Chondrocyte (in vitro differentiated cells): ENCODE measurements at regions not wholly inside any gene's neighbourhood (a gene's known extent, or its start where the extent isn't known, plus 50 kb on each side); places are given as distances from the start of the nearest gene placed in this dataset.

Experiments used
- DNase-seq: peaks from one replicate; pipeline ENCODE4 v3.0.0; 2021; ENCODE audit warnings: mixed read lengths, low spot score
- H3K27ac Mint-ChIP-seq: one replicate; pipeline ENCODE4 v1.8.0; 2021; ENCODE audit warnings: mild to moderate bottlenecking, moderate library complexity, mixed read lengths; ENCODE audit not compliant: unreplicated experiment
- H3K27me3 Mint-ChIP-seq: 2 replicates; pipeline ENCODE4 v1.8.0; 2021; ENCODE audit warnings: low read depth, mixed read lengths
- H3K36me3 Mint-ChIP-seq: 2 replicates; pipeline ENCODE4 v1.8.0; 2021; ENCODE audit warnings: low read depth, mixed read lengths
- H3K4me1 Mint-ChIP-seq: 2 replicates; pipeline ENCODE4 v1.8.0; 2021; ENCODE audit warnings: low read depth, mild to moderate bottlenecking, mixed read lengths
- H3K4me3 Mint-ChIP-seq: one replicate; pipeline ENCODE4 v1.8.0; 2021; ENCODE audit warnings: mild to moderate bottlenecking, moderate library complexity, mixed read lengths; ENCODE audit not compliant: unreplicated experiment
- H3K9me3 Mint-ChIP-seq: 2 replicates; pipeline ENCODE4 v1.8.0; 2021; ENCODE audit warnings: low read depth, mixed read lengths
- TF ChIP-seq, protein P1 (sequence below): fragments of 200-600 bp; sonication (generic); IDR thresholded peaks from 2 replicates; pipeline ENCODE4 v1.5.0; 2021; ENCODE audit warnings: antibody characterized with exemption, mild to moderate bottlenecking, moderate library complexity

GRCh38 chr4:184293552-184293951, 75.9 kb upstream of the ENPP6 start:
- Mint-ChIP-seq H3K4me1 (no peaks in the 10 kb centered on the region), H3K27ac (no peak overlapping the region), H3K4me3 (no peak overlapping the region), H3K27me3 (peaks cover 2% of the 10 kb centered on the region), H3K9me3 (no peaks in the 10 kb centered on the region), H3K36me3 (no peaks in the 10 kb centered on the region)
- no peak for DNase-seq
- TF ChIP-seq, protein P1, sequence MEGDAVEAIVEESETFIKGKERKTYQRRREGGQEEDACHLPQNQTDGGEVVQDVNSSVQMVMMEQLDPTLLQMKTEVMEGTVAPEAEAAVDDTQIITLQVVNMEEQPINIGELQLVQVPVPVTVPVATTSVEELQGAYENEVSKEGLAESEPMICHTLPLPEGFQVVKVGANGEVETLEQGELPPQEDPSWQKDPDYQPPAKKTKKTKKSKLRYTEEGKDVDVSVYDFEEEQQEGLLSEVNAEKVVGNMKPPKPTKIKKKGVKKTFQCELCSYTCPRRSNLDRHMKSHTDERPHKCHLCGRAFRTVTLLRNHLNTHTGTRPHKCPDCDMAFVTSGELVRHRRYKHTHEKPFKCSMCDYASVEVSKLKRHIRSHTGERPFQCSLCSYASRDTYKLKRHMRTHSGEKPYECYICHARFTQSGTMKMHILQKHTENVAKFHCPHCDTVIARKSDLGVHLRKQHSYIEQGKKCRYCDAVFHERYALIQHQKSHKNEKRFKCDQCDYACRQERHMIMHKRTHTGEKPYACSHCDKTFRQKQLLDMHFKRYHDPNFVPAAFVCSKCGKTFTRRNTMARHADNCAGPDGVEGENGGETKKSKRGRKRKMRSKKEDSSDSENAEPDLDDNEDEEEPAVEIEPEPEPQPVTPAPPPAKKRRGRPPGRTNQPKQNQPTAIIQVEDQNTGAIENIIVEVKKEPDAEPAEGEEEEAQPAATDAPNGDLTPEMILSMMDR: no peak

GRCh38 chr4:184292877-184293276, 75.2 kb upstream of the ENPP6 start:
- DNase-seq: no peak
- TF ChIP-seq, protein P1: no peak
- peaks cover 2% of the 10 kb centered on the region for H3K27me3 Mint-ChIP-seq
- no peak overlapping the region for H3K27ac Mint-ChIP-seq
- no peaks in the 10 kb centered on the region for H3K36me3 Mint-ChIP-seq
- H3K4me1 Mint-ChIP-seq: no peaks in the 10 kb centered on the region
- no peaks in the 10 kb centered on the region for H3K9me3 Mint-ChIP-seq
- no peak overlapping the region for H3K4me3 Mint-ChIP-seq

DNA sequence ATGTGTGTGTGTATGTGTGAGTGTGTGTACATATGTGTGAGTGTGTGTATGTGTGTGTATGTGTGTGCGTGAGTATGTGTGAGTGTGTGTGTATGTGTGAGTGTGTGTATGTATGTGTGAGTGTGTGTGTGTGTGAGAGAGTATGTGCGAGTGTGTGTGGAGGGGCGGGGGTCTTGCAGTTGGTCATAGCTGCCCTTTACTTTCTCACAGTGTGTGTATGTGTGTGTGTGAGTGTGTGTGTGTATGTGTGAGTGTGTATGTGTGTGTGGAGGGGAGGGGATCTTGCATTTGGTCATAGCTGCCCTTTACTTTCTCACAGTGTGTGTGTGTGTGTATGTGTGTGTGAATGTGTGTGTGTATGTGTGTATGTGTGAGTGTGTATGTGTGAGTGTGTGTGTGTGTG, 74.8 kb upstream of the ENPP6 start:
- Mint-ChIP-seq H3K4me3 (no peak overlapping the region), H3K4me1 (no peaks in the 10 kb centered on the region), H3K27me3 (peaks cover 2% of the 10 kb centered on the region), H3K27ac (no peak overlapping the region), H3K36me3 (no peaks in the 10 kb centered on the region), H3K9me3 (no peaks in the 10 kb centered on the region)
- TF ChIP-seq, protein P1: no peak
- DNase-seq: no peak

DNA sequence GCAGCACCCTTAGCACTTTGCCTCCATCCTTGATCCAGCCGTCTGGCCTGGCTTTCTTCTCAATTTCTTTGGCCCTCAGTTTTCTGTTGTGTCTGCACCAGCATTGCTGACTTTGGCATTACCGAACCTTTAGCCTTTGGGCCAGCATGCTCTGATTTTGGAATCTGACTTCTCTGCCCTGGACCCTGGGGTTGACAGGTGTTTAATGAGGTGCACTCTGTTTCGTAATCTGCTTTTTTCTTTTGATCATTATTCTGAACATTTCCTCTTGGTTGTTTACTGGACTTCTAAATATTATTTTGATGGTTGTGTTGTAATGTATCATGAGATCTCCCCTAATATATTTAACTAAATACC, 71.5 kb upstream of the ENPP6 start:
- H3K36me3 Mint-ChIP-seq: no peaks in the 10 kb centered on the region
- H3K9me3 Mint-ChIP-seq: no peaks in the 10 kb centered on the region
- TF ChIP-seq, protein P1: no peak
- H3K27ac Mint-ChIP-seq: no peak overlapping the region
- no peaks in the 10 kb centered on the region for H3K4me1 Mint-ChIP-seq
- no peak for DNase-seq
- H3K4me3 Mint-ChIP-seq: no peak overlapping the region
- no peaks in the 10 kb centered on the region for H3K27me3 Mint-ChIP-seq

DNA sequence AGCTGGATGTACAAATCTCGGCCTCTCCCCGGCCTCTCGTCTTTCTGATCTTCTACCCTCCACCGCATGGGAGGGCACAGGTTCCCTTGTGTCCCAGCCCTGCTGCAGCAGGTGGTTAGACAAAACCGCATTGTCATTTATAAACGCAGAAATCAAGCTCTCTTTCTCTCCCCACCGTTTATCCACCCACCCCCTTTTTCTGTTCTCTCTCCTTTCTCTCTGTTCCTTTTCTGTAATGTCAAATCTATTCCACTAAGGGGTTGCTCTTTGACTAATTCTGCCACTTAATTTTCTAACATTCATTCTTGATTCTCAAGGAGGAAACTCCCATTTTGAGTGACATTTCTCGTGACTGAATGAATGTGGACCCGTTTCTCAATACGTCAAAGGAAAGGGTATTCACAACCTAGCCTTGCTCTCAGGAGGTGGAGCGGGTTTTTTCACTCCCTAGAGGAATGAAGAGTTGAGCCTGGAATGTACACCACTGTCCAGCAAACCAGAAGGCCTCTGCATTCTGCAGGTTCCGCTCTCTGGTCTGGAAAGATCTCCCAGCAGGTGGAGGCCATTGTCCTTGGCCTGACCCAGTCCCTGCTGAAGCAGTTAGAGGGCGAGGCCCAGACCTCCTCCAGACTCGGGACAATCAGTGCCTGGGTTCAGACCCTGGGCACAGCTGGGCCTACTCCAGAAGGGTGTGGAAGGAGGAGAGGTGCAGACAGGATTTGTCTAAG, 70.9 kb upstream of the ENPP6 start:
- H3K4me3 Mint-ChIP-seq: no peak overlapping the region

More for the DNA sequence above, 70.9 kb upstream of the ENPP6 start:
- no peaks in the 10 kb centered on the region for H3K36me3 Mint-ChIP-seq
- no peak overlapping the region for H3K27ac Mint-ChIP-seq
- H3K9me3 Mint-ChIP-seq: no peaks in the 10 kb centered on the region
- no peaks in the 10 kb centered on the region for H3K4me1 Mint-ChIP-seq
- DNase-seq: no peak
- TF ChIP-seq, protein P1: no peak
- H3K27me3 Mint-ChIP-seq: no peaks in the 10 kb centered on the region
